ENCODE measurements at regions not wholly inside any gene's neighbourhood (a gene's known extent, or its start where the extent isn't known, plus 50 kb on each side); places are given as distances from the start of the nearest gene placed in this dataset.

DNA sequence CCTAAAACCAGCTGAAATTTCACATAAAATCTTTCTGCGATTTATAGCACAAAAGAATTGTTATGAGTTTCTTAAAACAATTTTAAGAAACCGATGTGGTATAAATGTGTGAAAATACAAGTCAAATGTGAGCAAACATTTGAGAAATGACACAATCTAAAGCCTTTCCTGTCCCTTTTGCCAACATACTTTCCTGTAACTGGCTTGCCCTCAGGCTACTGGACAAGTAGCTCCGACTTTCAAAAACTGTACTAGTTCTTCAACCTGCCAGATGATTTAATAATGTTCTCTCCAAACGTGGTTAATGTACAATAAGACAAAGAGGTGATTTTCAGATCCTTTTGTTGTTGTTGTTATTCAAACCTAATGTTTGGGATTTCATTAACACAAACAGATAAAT is 105.9 kb upstream of the ARHGEF26 start:
- in situ Hi-C loops (cut with MboI; ENCODE audit: low sequenced_read_pairs), result no loop called here

GRCh38 chr3:154018100-154018696 is 103.0 kb upstream of the ARHGEF26 start:
- in situ Hi-C loops (cut with MboI; ENCODE audit: low sequenced_read_pairs), result no loop called here

DNA sequence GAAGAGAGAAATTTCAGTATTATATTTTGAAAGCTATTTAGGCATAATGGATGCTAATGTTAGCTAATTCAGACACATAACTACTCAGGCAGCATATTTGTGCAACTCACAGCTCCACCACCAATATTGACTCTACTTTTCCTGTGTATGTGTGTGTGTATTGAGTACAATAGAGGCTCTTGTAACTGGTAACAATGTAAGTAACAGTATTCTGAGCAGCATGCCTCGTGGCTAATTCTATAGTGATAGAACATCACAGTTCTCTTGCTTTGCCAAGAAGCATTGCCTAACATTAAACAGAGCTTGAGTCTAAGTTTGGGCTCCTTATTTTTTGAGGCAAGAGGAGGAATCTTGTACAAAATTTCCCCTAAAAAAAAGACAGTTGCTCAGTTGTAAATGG is 98.6 kb upstream of the ARHGEF26 start:
- in situ Hi-C loops (cut with MboI; ENCODE audit: low sequenced_read_pairs), result no loop called here

DNA sequence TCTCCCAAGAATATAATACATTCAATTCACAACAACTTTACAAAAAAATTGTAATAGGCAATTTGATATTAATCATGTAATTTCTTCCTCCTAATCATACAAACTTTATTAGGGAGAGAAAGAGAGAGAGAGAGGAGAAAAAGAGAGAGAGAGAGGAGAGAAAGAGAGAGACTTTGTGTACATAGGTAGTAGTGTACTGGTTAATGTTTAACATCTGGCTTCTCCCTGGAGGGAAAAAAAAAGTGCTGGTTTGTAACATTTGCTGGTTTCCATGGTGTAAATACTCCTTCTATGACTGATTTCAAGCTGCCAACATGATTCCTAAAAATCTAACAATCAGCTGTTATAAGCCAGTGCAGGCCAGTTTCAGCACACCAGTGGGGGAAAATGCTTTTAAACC is 98.0 kb upstream of the ARHGEF26 start:
- in situ Hi-C loops (cut with MboI; ENCODE audit: low sequenced_read_pairs), result no loop called here

DNA sequence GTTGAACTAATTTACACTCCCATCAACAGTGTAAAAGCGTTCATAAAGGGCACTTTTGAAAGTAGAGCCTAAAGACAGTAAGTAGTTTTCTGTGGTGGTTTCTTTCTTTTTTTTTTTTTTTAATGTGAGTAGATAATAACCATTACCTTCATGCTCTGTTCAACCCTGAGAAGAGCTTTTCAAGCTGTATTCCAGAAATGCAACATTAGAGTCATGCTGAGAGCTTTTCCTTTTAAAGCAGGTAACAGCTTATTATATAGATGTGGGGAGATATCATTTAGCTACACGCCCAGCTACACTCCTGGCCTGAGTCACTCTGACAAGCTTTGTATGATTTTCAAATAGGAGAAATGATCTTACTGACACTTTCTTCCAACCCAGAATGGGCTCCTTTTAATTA is 96.2 kb upstream of the ARHGEF26 start:
- in situ Hi-C loops (cut with MboI; ENCODE audit: low sequenced_read_pairs), result no loop called here

GRCh38 chr3:154029926-154030325 is 91.3 kb upstream of the ARHGEF26 start:
- in situ Hi-C loops (cut with MboI; ENCODE audit: low sequenced_read_pairs), result no loop called here

GRCh38 chr3:154034797-154035330 is 86.3 kb upstream of the ARHGEF26 start:
- in situ Hi-C loops (cut with MboI; ENCODE audit: low sequenced_read_pairs), result no loop called here

DNA sequence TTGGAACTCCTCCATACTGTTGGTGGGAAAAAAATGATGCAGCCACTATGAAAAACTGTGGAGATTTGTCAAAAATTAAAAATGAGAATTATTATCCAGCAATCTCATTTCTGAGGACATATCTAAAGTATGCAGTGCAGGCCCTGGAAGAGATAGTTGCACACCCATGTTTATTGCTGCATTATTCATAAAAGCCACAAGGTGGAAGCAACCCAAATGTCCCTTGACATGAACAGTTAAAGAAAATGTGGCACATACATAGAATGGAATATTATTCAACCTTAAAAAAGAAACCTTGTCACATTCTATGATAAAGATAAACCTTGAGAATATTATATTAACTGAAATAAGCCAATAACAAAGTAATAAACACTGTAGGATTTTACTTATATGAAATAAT is 80.9 kb upstream of the ARHGEF26 start:
- in situ Hi-C loops (cut with MboI; ENCODE audit: low sequenced_read_pairs), result no loop called here

- in situ Hi-C loops (cut with MboI; ENCODE audit: low sequenced_read_pairs), result no loop called here
Observed at GRCh38 chr3:154044671-154045070, 76.5 kb upstream of the ARHGEF26 start.

DNA sequence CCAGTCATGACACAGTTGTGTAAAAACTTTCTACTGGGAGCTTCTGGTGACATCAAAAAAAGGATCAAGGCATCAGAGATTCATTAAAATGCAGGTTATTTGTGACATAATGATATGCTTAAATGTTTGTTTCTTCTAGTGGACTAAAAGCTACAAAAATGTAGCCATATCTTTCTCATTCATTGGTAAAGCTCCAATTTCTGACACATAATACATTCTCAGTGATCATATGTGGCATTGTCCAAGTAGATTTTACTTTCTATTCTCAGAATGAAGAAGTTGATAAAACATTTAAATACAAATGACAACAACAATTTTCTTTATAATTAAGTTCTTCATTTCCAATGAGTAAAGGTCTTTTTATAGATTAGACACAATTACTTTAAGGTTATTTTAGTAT is 71.0 kb upstream of the ARHGEF26 start:
- in situ Hi-C loops (cut with MboI; ENCODE audit: low sequenced_read_pairs), result no loop called here

GRCh38 chr3:154050766-154051165 is 70.4 kb upstream of the ARHGEF26 start:
- in situ Hi-C loops (cut with MboI; ENCODE audit: low sequenced_read_pairs), result no loop called here

DNA sequence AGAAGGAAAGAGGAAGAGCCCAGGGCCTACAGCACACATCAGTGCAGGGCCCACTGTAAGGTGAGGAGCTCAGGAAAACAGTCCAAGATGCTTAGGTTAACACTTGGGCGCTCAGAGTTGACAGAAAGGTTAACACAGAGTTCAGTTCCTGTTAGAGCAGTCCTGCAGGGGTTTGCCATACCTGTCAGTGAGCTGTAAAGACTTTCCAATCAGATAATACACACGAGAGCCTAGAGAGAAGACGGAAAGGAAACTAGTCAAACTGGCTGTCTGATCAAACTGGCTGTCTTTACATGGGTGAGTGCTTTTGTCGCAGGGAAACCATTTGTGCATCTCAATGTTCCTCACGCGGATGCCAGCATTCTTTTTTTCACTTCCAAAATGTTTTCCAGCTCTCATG is 61.4 kb upstream of the ARHGEF26 start:
- in situ Hi-C loops (cut with MboI; ENCODE audit: low sequenced_read_pairs), result no loop called here

GRCh38 chr3:154060238-154061000 is 60.8 kb upstream of the ARHGEF26 start:
- in situ Hi-C loops (cut with MboI; ENCODE audit: low sequenced_read_pairs), result no loop called here

DNA sequence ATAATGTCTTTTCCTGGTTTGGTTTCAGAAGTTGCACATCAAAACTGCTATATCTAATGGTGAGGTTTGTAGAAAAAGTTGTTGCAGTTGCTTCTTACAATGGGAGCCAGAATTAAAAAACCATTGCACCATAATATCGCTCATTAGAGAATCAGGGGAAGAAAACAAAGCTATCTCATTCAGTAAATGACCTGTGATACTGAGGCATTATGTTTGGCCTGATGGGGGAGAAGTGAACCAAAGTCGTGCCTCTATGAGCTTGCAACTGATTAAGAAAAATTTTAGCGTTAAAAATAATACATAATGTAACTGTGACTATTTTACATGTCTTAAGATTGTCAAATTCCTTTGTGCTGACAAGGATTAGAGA is 60.2 kb upstream of the ARHGEF26 start:
- in situ Hi-C loops (cut with MboI; ENCODE audit: low sequenced_read_pairs), result no loop called here

DNA sequence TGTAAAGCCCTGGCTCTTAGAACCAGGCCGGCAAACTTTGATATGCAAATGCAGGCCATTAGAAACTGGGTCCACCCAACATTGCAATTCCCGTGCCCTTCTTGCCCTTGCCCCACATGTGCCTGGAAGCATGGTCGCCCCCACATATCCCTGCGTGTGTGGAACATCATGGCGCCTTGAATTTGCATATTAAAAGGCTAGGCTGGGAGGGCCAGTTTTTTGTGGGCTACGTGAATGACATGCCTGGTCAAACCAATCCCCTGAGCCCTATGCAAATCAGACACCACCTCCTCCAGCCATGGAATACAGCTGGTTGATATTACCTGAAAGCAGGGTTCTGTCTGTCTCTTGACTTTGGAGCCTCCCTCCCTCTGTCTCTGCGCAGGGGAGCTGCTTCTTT is 58.7 kb upstream of the ARHGEF26 start:
- in situ Hi-C loops (cut with MboI; ENCODE audit: low sequenced_read_pairs), result no loop called here

DNA sequence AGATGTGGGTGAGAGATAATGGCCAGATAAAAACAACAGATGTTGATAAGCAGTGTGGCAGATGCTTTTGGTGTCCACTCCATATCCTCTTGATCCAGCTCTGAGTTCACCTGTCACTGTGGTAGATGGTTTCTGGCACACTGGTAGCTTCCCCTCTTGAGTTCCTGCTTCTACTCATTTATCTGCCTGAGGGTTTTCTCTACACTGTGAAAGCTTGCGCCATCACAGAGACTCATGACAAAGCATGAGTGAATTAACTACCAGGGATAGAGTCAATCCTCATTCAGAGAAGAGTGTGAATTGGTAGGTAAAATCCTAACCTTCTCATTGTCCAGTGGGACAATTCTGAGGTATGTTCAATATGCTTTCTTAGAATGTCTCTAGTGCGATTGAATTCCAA is 50.0 kb upstream of the ARHGEF26 start:
- in situ Hi-C loops (cut with MboI; ENCODE audit: low sequenced_read_pairs), result no loop called here
